ENCODE measurements at regions not wholly inside any gene's neighbourhood (a gene's known extent, or its start where the extent isn't known, plus 50 kb on each side); places are given as distances from the start of the nearest gene placed in this dataset.

GRCh38 chr22:48226026-48227013 is 1463.9 kb downstream of the TBC1D22A start:
- TF ChIP-seq EZH2 (IDR thresholded peaks at IDR 0.05; ENCODE audit: insufficient read depth, poor library complexity, severe bottlenecking) (no peak), EZH2phosphoT487 (IDR thresholded peaks at IDR 0.05; ENCODE audit: insufficient read depth, low read depth) (no peak)
